ENCODE measurements at regions not wholly inside any gene's neighbourhood (a gene's known extent, or its start where the extent isn't known, plus 50 kb on each side); places are given as distances from the start of the nearest gene placed in this dataset.

DNA sequence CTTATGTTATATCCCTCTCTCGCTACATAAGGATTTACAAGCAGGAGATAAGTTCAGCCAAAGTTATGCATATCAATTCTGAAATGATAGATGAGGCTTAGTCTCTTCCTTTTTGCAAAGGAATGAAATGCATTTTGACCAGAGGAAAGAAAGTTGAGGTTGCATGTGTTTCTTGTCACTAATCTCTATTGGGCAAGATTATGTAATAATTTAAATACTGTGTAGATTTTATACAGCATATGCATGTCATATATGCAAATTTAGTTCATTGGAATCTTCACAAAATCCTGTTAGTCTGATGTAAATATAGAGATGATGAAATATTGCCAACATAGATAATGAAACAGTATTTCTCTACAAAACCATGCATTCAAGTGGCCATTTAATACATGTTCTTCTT lies 858.7 kb upstream of the RAG2 start:
- TF ChIP-seq, protein P1, sequence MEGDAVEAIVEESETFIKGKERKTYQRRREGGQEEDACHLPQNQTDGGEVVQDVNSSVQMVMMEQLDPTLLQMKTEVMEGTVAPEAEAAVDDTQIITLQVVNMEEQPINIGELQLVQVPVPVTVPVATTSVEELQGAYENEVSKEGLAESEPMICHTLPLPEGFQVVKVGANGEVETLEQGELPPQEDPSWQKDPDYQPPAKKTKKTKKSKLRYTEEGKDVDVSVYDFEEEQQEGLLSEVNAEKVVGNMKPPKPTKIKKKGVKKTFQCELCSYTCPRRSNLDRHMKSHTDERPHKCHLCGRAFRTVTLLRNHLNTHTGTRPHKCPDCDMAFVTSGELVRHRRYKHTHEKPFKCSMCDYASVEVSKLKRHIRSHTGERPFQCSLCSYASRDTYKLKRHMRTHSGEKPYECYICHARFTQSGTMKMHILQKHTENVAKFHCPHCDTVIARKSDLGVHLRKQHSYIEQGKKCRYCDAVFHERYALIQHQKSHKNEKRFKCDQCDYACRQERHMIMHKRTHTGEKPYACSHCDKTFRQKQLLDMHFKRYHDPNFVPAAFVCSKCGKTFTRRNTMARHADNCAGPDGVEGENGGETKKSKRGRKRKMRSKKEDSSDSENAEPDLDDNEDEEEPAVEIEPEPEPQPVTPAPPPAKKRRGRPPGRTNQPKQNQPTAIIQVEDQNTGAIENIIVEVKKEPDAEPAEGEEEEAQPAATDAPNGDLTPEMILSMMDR (IDR thresholded peaks at IDR 0.05): no peak
- TF ChIP-seq EP300 (IDR thresholded peaks at IDR 0.05) (no peak), KDM1A (IDR thresholded peaks at IDR 0.05; ENCODE audit: low read depth) (no peak), CHD2 (IDR thresholded peaks at IDR 0.05; ENCODE audit: low read length, partially characterized antibody) (no peak), GATA3 (IDR thresholded peaks at IDR 0.05; ENCODE audit: borderline replicate concordance) (no peak), POLR2A (IDR thresholded peaks at IDR 0.05; ENCODE audit: low read length) (no peak)
- TF ChIP-seq, protein P2, sequence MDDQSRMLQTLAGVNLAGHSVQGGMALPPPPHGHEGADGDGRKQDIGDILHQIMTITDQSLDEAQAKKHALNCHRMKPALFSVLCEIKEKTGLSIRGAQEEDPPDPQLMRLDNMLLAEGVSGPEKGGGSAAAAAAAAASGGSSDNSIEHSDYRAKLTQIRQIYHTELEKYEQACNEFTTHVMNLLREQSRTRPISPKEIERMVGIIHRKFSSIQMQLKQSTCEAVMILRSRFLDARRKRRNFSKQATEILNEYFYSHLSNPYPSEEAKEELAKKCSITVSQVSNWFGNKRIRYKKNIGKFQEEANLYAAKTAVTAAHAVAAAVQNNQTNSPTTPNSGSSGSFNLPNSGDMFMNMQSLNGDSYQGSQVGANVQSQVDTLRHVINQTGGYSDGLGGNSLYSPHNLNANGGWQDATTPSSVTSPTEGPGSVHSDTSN (IDR thresholded peaks at IDR 0.05): no peak
